Skin epidermis (tissue), 12 donors: ENCODE measurements at regions not wholly inside any gene's neighbourhood (a gene's known extent, or its start where the extent isn't known, plus 50 kb on each side); places are given as distances from the start of the nearest gene placed in this dataset.

Experiments
- H3K27ac ChIP-seq, 21 experiments: fragments of 200-600 bp; sonication (generic) in 11 of 21; one replicate each; pipeline ENCODE4 v1.5.0; 2020; ENCODE audit warnings: mild to moderate bottlenecking in 3 of 21, inconsistent platforms in 2 of 21, moderate library complexity in 2 of 21
- H3K4me3 ChIP-seq, 7 experiments: fragments of 200-600 bp; sonication (generic) in 2 of 7; one replicate each; pipeline ENCODE4 v1.5.0; 2020; ENCODE audit warnings: inconsistent platforms in 2 of 7, mild to moderate bottlenecking in 2 of 7, moderate library complexity in 1 of 7

DNA sequence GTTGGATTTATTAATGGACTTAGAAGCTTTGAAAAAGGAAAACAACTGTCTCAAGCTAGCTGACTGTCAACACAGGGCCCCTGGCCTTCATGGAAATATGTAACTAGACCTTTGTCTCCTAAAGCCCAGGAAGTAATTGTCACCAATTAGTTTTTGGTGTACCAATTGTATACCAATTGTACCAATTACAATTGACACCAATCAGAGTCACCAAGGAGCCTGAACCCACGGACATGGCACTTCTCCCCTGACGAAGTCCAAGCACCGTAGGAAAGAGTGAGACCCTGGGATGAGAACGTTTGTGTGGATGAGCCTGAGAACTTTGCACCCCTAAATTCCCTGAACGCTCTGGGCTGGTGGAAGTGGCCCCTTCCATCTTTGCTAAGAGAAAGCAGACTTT lies 129.0 kb downstream of the ENGASE start:
- Histone ChIP-seq H3K4me3 (no peak overlapping the region), H3K27ac (no peak overlapping the region)

DNA sequence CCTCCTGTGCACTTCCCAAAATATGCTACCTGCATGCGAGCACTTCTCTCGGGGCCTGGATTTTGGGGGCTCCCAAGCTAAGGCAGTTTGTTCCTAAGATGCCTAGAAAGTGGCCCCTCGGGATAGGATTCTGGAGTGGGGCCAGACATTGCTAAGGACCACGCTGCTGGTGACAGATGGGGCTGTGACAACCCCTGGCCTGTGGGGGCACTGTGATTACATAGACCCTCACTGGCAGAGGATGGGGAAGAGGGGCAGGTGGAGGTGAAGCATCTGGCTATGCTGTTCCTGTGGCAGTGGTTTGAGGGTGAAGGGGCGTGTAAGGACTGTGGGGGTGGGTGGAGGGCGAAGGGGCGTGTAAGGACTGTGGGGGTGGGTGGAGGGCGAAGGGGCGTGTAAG lies 128.4 kb downstream of the ENGASE start:
- Histone ChIP-seq H3K4me3 (no peak overlapping the region), H3K27ac (no peak overlapping the region)

DNA sequence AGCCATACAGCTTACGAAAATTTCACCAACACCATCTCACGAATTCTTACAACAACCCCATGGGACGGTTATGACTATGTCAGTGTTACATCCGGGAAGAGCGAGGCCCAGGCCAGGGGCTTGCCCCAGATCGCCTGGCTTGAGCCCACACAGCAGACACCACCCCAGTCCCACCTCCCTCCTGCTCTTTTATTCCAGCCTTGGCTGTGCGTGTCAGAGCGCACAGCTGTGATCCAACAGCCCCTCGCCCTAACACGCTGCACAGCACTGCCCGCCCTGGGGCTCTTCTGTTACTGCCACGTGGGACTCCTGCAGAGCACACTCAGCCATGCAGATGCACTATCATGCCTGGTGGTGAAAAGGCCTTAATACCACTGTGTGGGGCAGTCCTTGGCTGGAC lies 127.9 kb downstream of the ENGASE start:
- Histone ChIP-seq H3K27ac (no peak overlapping the region), H3K4me3 (no peak overlapping the region)

DNA sequence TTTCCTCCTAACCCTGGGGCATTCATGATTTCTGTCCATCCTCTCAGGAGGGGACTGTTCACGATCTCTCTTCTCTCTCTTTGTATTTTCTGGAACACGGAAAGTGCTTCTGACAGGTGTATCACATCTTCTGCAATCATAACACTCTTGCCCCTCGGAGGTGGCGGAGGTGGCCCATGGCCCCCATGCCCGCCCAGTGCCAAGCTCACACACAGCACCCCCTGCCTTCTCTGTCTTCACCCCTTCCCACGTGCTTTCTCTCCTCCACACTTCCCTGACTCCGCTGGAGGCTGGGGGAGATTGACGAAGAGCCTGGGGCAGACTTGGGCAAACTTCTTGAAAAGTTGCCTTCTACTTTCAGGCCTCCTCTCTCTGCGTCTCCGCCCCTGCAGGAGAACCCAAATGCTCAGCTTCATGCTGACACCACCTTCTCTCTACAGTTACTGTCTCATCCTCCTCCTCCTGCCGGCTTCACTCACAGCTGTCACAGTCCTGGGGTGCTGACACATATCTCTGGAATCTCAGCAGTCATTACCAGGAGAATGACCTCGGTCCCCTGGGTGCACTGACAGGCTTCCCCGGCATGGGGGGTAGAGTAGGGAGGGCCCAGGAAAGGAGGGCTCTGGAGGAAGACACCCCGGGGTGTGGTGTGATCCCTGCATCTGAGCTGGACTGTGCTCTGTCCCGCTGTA lies 127.1 kb downstream of the ENGASE start:
- H3K27ac ChIP-seq: no peak overlapping the region
- no peak overlapping the region for H3K4me3 ChIP-seq

DNA sequence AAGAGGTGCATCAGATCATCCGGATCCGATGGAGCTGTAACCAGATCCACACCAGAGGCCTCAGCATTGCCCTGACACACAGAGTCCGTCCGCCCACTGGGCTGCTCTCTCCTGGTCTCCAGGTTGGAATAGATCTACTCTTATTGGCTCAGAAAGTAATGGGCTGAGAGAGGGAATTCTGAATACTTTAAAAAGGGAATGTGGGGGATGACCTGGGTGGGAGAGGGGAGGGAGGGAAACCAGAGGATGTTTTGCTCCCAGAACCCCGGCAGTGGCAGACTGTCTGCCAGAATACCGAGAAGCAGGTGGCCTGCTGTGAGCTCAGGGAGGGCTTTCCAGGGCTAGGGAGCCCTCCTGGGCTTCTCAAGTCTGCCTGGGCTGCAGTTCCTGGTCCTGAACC lies 126.5 kb downstream of the ENGASE start:
- Histone ChIP-seq H3K4me3 (no peak overlapping the region), H3K27ac (no peak overlapping the region)

DNA sequence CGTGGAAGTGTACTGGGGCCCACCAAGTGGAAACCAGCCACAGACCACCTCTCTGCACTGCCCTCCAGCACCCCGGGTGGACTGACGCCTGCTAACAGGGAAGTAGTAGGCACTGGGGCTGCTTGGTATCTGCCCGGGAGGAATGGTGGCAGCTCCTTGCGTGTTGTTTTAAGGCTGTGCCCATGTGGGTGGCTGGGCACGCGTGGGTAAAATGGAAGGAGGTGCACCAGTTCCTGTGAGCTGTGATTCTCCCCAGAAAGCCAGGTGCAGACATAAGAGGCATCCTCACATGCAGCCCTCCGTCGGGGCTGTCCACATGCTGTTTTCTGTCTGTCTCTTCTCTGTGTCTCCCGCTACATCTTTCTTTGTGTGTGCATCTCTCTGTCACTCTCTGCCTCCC lies 122.3 kb downstream of the ENGASE start:
- Histone ChIP-seq H3K4me3 (no peak overlapping the region), H3K27ac (no peak overlapping the region)

DNA sequence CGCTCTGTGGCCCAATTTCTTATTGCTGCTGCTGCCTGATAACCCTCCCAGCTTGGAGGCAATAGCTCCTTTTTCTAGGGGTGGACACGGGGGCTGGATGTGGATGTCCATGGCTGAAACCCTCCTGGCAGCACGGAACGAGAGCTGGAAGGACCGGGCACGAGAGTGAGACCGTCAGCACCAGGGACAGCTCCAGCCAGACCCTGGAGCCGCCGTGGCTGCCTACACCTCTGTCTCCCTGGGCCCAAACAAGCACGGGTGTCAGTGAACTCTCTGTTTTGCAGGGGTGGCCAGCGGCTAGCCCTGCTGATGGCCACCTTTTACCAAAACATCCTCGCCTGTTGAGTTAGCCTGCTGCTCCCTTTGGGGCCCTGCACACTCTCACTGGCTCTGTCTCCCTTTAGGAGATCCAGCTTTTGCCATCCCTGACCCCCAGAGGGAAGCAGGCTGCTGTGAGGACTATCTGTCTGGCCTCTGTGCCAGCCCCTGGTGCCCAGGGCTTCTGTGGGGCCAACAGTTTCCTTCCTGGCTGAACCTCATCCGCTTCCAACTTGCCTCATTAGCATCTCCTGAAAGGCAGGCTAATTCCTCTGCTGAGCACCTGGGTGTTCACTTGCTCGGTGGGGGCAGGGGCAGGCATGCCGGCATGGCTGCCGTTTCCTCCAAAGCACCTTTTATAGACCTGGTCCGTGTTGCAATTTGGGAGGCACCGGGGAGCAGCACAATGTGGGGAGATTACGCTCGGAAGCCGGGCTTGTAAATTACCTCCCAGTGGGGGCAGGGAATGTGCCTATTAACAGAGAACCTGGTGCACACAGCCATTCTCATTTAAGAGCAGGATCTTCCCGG lies 118.1 kb downstream of the ENGASE start:
- no peak overlapping the region for H3K27ac ChIP-seq
- H3K4me3 ChIP-seq: no peak overlapping the region

DNA sequence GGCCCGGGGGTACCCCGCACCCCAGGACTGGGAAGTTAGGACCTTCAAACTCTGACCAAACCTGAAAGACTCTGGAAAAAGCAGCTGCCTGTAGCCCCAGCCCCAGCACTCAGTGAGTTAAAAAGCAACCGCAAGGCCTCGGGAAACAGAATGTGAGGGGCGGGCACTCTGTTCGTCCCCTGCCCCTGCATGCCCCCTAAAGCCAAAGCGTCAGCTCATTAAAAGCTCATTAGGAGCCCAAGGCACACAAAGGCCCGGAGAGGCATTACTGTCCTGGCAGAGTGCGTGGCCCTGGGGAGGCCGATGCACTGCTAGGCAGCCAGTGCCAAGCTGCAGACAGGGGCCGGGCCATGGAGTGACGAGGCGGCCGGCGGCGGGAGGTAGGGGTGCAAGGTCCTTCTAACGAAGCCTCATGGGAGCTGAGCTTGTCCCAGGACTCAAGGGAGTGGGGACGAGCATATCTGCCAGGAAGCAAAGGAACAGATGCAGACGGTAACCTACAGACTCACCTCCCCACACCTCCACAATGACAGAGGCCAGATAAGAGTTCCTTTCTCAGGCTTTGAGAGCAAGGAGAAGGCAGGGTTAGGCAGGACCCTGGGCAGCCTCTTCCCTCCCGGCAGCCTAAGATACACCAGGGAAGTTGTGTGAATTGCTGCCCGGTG lies 116.8 kb downstream of the ENGASE start:
- H3K27ac ChIP-seq: no peak overlapping the region
- no peak overlapping the region for H3K4me3 ChIP-seq

DNA sequence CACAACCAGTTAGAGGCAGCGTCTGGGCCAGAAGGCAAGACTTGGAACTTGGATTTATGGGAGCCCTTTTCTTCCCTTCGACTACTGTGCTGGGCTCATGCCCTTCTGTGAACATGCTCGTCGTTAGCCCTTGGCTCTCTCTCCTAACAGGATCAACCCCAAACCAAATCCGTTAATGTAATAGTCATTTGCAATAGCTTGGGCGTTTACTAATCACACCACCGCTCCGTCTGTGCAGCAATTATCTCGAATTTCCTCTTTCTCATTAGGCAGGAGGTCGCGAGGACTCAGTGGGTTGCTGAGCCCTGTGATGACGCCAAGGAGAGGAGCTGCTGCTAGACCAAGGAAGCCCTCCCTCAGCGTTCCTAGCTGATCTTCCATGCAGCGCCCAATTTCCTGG lies 114.7 kb downstream of the ENGASE start:
- Histone ChIP-seq H3K4me3 (no peak overlapping the region), H3K27ac (no peak overlapping the region)

DNA sequence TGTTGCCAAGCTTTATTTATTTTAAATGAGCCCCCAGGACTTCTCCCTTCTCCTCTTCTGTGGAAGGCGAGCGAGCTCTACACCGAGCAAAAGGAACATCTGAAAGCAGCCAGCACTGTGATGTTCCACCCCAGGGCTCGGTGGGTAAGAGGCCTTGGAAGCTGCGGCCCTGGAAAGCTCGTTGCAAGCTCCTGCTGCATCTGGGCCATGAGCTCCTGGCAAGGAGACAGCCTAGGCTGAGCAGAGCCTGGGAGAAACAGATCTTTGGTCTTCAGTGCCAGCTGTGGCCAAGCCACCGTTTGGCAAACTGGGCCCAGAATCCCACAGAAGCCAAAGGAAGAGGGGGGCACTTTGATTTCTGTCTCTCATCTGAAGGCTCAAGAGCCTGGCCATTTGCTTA lies 114.1 kb downstream of the ENGASE start:
- Histone ChIP-seq H3K27ac (no peak overlapping the region), H3K4me3 (no peak overlapping the region)

DNA sequence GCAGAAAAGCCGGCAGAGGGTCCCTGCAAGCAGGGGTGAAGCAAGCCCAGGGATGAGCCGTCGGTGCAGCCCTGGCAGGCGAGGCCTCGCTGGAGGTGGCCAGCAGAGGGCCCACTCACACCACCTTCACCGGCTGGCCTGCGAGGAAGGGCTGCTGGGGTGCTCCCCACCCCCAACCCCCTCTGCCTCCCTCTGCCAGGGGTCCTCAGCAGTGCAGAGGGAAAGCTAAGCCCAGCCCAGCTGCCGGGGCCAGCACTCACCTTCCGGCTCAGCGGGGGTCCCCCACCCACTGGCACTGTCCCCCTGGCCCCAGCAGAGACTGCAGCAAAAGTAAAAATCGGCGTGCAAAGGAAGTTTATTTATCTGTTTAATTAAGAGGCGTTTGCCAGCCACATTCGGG lies 113.4 kb downstream of the ENGASE start:
- H3K27ac ChIP-seq: no peak overlapping the region

DNA sequence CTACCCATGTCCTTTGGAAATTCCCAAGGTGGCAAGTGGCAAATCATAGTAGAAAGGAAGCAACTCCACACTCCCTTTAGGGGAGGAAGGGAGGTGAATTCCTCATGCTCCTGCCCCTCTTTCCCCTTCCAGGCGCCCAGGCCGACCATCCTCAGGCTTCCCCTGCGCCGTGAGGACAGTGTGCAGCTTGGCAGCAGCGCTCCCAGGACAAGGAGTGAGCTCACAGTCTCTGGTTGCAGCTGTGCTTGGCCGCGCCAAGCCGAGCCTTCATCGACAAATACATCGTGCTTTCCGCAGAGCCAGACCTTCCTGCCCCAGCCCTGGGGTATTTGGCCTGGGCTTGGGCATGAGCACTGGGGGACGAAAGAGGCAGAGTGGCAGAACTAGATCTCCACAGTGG lies 112.6 kb downstream of the ENGASE start:
- H3K4me3 ChIP-seq: no peak overlapping the region
- no peak overlapping the region for H3K27ac ChIP-seq

More for the DNA sequence above, 113.4 kb downstream of the ENGASE start:
- no peak overlapping the region for H3K4me3 ChIP-seq

DNA sequence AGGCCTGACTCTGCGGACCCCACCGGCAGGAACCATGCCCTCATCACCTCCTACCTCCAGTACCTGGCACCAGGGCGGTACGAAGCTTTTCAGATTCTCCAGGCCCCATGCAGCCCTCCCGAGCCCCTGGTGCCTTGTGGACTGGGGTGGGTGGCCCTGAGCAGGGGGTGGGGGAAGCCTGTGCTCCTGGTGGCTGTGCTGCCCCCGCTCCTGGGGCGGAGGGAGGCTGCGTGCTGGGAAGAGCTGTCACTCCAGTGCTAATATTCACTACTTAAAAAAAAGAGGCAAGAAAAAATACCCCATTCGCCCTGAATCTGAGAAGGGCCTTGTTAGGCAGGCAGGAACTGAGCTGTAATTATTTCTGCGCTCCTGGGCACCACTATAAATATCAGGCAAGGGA lies 111.8 kb downstream of the ENGASE start:
- Histone ChIP-seq H3K27ac (no peak overlapping the region), H3K4me3 (no peak overlapping the region)

DNA sequence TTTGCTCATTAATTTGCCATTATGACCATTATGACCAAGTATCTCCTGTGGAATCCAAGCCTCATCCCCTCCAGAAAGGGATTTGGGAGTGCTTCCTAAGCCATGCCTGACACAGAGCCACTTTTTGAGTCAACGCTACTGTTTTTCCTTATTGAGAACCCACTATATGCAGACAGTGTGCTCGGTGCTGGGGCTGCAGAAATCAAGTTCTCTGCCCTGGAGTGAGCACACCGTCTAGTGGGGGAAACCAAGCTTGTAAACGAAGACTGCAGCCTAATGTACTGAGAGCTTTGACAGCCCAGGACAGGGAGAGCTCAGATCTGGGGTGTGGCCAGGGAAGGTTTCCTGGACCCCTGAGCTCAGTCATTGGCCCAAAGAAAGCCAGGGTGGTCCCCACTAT lies 111.0 kb downstream of the ENGASE start:
- no peak overlapping the region for H3K27ac ChIP-seq

DNA sequence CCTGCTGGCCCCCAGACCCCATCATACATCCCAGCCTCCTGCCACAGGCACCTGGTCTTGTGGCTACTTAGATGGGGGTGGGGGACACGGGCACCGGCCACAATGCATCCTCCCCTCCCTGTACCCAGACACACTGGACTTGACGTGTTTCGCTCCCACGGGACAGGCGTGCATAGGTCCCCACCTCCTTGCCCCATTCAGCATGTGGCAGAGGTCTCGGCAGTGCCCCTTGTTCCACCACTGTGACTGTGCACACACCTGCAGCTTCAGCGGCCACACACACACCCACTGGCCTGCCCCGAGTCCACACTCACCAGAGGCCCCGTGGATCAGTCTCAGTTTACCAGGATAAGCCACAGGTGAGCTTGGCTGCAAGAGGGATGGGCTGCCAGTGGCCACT lies 109.6 kb downstream of the ENGASE start:
- Histone ChIP-seq H3K27ac (no peak overlapping the region), H3K4me3 (no peak overlapping the region)

More for the DNA sequence above, 111.0 kb downstream of the ENGASE start:
- H3K4me3 ChIP-seq: no peak overlapping the region

DNA sequence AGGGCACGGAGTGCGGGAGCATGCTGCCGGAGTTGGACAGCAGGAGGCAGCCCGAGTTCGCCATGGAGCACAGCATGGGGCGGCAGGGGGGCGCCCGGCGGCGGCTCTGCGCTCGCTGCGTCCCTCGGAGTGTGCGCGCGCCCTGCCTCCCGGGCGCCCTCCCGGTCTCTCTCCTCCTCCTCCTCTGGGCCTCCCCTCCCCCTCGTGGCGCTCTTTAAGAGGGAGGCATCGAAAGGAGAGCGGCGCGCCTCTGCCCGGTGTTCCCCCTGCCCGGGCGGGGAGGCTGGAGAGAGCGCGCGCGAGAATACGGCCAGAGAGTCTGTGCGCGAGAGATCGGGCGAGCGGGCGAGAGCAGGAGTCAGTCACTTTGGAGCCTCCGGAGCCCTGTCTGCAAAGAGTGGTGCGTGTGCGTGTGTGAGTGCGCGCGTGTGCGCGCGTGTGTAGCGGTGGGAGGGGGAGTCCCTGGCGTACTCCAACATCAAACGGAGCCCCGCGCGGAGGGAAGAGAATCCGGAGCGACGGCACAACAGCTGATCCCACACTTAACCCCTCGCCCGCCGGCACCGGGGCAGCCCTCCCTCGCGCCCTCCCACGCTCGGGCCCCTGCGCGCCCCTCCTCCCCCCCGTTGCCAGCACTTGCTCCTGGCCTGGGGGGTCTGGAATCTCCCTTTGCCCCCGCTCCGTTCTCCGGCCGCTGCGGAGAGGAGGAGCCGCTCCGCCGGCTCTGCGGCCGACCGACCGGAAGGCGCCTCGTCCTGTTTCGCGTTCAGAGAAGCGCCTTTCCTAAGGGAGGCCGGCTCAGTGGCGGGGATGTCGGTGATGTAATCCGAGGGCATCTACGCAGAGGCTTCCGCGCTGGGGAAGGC lies 108.9 kb downstream of the ENGASE start:
- no peak overlapping the region for H3K4me3 ChIP-seq

DNA sequence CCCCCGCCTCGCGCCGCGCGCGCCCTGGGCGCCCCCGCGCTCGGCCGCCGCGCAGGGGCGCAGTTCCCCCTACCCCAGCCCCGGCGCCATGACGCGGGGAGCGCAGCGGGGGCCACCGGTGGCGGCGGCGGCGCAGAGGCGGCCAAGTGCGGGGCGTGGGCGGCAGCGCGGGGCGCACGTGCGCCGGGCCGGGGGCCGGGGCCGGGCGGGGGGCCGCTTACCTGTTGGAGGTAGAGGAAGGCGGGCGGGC lies 108.3 kb downstream of the ENGASE start:
- H3K4me3 ChIP-seq: no peak overlapping the region

More for the DNA sequence above, 108.9 kb downstream of the ENGASE start:
- H3K27ac ChIP-seq: no peak overlapping the region

DNA sequence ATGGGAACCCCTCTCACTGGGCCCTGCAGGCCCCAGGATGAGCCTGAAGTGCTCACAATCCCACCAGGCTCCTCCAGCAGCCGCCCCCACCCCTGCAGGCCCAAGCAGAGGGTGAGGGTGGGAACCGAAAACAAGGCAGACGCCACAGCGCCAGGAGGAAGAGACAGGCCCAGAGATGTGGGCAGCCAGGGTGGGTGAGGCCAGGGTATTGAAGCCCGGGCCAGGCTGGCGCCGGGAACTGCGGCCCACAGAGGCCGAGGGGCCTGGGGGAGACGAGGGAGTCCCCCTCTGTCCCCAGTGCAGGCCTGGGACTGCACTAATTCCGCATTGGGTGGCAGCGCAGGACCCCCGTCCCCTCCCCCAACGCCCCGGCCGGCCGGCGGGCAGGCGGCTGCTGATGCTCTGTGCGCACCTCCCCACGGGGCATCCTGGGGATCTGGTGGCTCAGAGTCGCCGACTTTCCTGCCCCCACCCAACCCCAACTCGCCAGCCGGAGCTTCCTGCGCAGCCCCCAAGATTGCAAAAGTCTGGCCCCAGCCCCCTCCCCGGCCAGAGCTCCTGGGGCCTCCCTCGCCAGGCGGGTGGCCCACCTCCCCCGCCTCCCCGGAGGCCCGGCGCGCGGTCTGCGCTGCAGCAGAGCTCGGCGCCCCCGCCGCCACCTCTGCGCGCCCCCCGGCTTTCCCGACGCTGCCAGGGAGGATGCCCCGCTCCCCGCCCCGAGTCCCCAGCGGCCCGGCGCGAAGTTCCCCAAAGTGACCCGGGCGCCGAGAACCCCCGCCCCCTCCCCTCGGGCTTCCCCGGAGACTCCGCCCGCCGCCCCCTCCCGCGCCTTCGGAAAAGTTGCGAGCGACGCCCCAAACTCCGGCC lies 107.8 kb downstream of the ENGASE start:
- Histone ChIP-seq H3K27ac (no peak overlapping the region), H3K4me3 (no peak overlapping the region)

More for the DNA sequence above, 108.3 kb downstream of the ENGASE start:
- no peak overlapping the region for H3K27ac ChIP-seq

DNA sequence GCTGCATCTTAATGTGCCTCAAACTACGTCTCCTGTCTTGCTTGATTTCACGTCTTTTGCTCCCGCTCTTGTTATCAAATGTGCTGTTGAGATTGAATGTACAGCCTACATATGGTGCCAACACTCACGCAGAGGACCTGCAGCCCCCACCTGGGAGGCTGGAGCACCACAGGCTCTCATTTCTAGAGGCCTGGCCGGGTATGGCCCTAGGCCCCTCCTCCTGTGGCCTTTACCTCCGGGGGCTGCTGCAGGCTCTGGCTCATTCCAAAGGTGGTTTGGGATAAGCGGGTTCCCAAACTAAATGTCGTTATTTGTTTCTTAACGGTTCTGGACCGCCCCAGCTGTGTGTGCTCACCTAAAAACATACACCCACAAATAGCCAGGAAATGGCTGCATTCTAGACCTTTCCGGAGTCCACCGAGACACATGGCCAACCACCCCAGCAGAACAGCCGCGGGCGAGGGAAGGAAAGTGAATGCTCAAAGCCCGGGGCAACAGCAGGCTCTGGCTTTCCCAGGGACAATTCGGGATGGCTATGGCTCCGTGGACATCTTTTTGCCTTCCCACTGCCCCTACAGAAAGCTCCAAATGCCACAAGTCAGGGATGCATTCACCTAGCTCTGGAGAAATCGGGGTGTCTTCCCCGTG lies 105.9 kb downstream of the ENGASE start:
- no peak overlapping the region for H3K4me3 ChIP-seq
- no peak overlapping the region for H3K27ac ChIP-seq
